ENCODE measurements at regions not wholly inside any gene's neighbourhood (a gene's known extent, or its start where the extent isn't known, plus 50 kb on each side); places are given as distances from the start of the nearest gene placed in this dataset.

GRCh38 chr2:64376926-64377325 is 77.0 kb upstream of the LGALSL start:
- intact Hi-C loops (cut with DNase I) = no loop called here
- Histone ChIP-seq H3K27ac (no peak overlapping the region), H3K4me3 (no peak overlapping the region), H3K27me3 (peaks cover 0 to 6% (median 0%) of the 10 kb centered on the region in 3 donors), H3K4me1 (no peaks in the 10 kb centered on the region), H3K36me3 (no peaks in the 10 kb centered on the region), H3K9me3 (no peaks in the 10 kb centered on the region)
- 12 to 50% methylated on average over 5 of the region's 5 CpGs for WGBS, 2 donors
- TF ChIP-seq POLR2A (IDR thresholded peaks at IDR 0.05) (no peak), POLR2AphosphoS5 (IDR thresholded peaks at IDR 0.05) (no peak), CTCF (IDR thresholded peaks at IDR 0.05) (no peak), EP300 (IDR thresholded peaks at IDR 0.05) (no peak)
- no peak for DNase-seq

- H3K9me3 ChIP-seq = no peaks in the 10 kb centered on the region
- H3K36me3 ChIP-seq = no peaks in the 10 kb centered on the region
- H3K4me3 ChIP-seq = no peak overlapping the region
- intact Hi-C loops (cut with DNase I) = no loop called here
- no peak for TF ChIP-seq POLR2A (IDR thresholded peaks at IDR 0.05)
- no peak for TF ChIP-seq CTCF (IDR thresholded peaks at IDR 0.05)
- no peak for TF ChIP-seq EP300 (IDR thresholded peaks at IDR 0.05)
- no peak for TF ChIP-seq POLR2AphosphoS5 (IDR thresholded peaks at IDR 0.05)
- H3K27ac ChIP-seq = no peak overlapping the region
- H3K4me1 ChIP-seq = no peaks in the 10 kb centered on the region
- WGBS, 2 donors = 92 to 93% methylated on average over 7 of the region's 7 CpGs
- DNase-seq = no peak
- peaks cover 0 to 6% (median 0%) of the 10 kb centered on the region in 3 donors for H3K27me3 ChIP-seq
Observed at GRCh38 chr2:64379186-64379585, 74.8 kb upstream of the LGALSL start.

GRCh38 chr2:64380853-64381527 is 73.0 kb upstream of the LGALSL start:
- intact Hi-C loops (cut with DNase I) = no loop called here
- H3K36me3 ChIP-seq = no peaks in the 10 kb centered on the region
- WGBS, 2 donors = 86 to 87% methylated on average over 4 of the region's 4 CpGs
- H3K27ac ChIP-seq = no peak overlapping the region
- TF ChIP-seq POLR2A (IDR thresholded peaks at IDR 0.05) = no peak
- no peak for TF ChIP-seq CTCF (IDR thresholded peaks at IDR 0.05)
- no peak overlapping the region for H3K4me3 ChIP-seq
- H3K27me3 ChIP-seq = peaks cover 0 to 6% (median 0%) of the 10 kb centered on the region in 3 donors
- no peaks in the 10 kb centered on the region for H3K9me3 ChIP-seq
- no peak for DNase-seq
- no peaks in the 10 kb centered on the region for H3K4me1 ChIP-seq

DNA sequence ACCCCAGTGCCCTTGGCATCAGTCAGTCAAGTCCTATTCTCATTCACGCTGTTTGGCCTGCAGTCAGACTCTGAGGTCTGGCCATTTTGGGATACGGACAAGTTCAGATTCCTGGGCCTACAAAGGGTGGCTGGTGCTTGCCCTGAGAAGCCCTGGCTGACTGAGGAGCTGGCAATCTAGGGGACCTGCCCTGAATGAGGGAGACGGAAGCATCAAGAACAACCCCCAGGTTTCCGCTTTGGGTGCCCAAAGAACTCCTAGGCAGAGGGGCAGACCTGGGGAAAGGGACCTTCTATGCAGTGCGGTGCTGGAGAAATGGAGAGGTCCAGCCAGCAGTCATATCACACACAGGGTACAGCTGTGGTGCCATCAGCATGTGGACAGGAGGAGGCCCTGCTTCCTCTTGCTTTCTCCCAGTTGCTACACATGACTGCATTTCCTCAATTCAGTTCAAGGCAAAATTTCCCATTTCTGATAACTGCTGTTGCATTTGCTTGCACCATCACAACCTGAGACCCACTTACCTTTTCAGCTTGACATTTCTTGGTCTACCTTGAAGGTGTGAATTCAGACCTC is 70.9 kb upstream of the LGALSL start:
- 95 to 96% methylated on average over 5 of the region's 5 CpGs for WGBS, 2 donors
- no peaks in the 10 kb centered on the region for H3K9me3 ChIP-seq
- H3K4me3 ChIP-seq = no peak overlapping the region
- no peak for TF ChIP-seq EP300 (IDR thresholded peaks at IDR 0.05)
- intact Hi-C loops (cut with DNase I) = no loop called here
- H3K27me3 ChIP-seq = peaks cover 0 to 6% (median 0%) of the 10 kb centered on the region in 3 donors
- H3K27ac ChIP-seq = no peak overlapping the region
- DNase-seq = no peak
- H3K36me3 ChIP-seq = no peaks in the 10 kb centered on the region
- H3K4me1 ChIP-seq = no peaks in the 10 kb centered on the region

- H3K9me3 ChIP-seq = no peaks in the 10 kb centered on the region
- H3K36me3 ChIP-seq = no peaks in the 10 kb centered on the region
Observed at GRCh38 chr2:64383881-64384280, 70.1 kb upstream of the LGALSL start.

More at GRCh38 chr2:64383881-64384280, 70.1 kb upstream of the LGALSL start:
- DNase-seq = no peak
- Histone ChIP-seq H3K4me3 (no peak overlapping the region), H3K27ac (no peak overlapping the region), H3K27me3 (peaks cover 0 to 6% (median 0%) of the 10 kb centered on the region in 3 donors), H3K4me1 (no peaks in the 10 kb centered on the region)
- TF ChIP-seq POLR2AphosphoS5 (IDR thresholded peaks at IDR 0.05) = no peak
- no peak for TF ChIP-seq EP300 (IDR thresholded peaks at IDR 0.05)
- no peak for TF ChIP-seq POLR2A (IDR thresholded peaks at IDR 0.05)
- TF ChIP-seq CTCF (IDR thresholded peaks at IDR 0.05) = no peak
- WGBS, 2 donors = 89 to 92% methylated on average over 3 of the region's 3 CpGs
- intact Hi-C loops (cut with DNase I) = no loop called here
